ENCODE measurements at regions not wholly inside any gene's neighbourhood (a gene's known extent, or its start where the extent isn't known, plus 50 kb on each side); places are given as distances from the start of the nearest gene placed in this dataset.

DNA sequence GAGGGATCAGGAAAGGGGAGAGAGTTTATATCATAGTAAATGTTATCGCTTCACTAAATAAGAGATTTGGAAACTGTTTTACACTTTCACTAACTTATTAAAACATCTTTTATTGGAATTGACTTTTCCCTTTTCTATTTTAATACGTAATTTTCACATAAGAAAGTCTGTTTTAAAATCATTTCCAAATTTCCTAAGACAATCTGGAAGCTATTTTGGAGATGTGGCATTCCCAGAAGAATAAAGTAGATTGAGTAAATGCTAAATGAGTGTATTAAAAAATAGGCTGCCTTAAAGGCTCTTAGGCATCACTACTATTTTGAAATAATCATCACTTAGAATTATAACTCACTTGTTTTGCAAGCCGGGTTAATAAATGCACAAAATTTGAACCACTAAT lies 763.5 kb downstream of the EDEM1 start:
- H3K9me2 ChIP-seq (ENCODE audit: insufficient read depth, low read length) = no peaks in the 10 kb centered on the region
- no peaks in the 10 kb centered on the region for H3K36me3 ChIP-seq (ENCODE audit: insufficient read depth, low read length)
- H3K4me2 ChIP-seq (ENCODE audit: low read length) = no peak overlapping the region
- no peaks in the 10 kb centered on the region for H3K9me3 ChIP-seq (ENCODE audit: low read length)
- H2AFZ ChIP-seq (ENCODE audit: low read depth, low read length) = no peak overlapping the region
- H3K9ac ChIP-seq (ENCODE audit: low read length) = no peak overlapping the region
- H3F3A ChIP-seq (ENCODE audit: insufficient read depth, low read length, poor library complexity, severe bottlenecking) = no peaks in the 10 kb centered on the region
- no peaks in the 10 kb centered on the region for H3K79me2 ChIP-seq (replicated peaks; ENCODE audit: insufficient read depth, low read length)
- H3K27me3 ChIP-seq (ENCODE audit: insufficient read depth, low read depth, low read length) = no peaks in the 10 kb centered on the region
- H3K4me3 ChIP-seq (ENCODE audit: low read length) = no peak overlapping the region
- no peaks in the 10 kb centered on the region for H4K20me1 ChIP-seq (ENCODE audit: insufficient read depth)
- TF ChIP-seq MXI1 (conservative IDR thresholded peaks at IDR 0.05; ENCODE audit: poor library complexity, severe bottlenecking) = no peak
- no peak for TF ChIP-seq EZH2 (IDR thresholded peaks at IDR 0.05; ENCODE audit: borderline replicate concordance, insufficient read depth, low read length, poor library complexity, severe bottlenecking)
- no peak for TF ChIP-seq TAF1 (IDR thresholded peaks at IDR 0.05; ENCODE audit: low read depth)
- no peak for TF ChIP-seq REST (IDR thresholded peaks at IDR 0.05; ENCODE audit: borderline replicate concordance)
- no peak for TF ChIP-seq EP300 (conservative IDR thresholded peaks at IDR 0.05; ENCODE audit: poor library complexity, severe bottlenecking)
- TF ChIP-seq RAD21 (conservative IDR thresholded peaks at IDR 0.05) = no peak
- TF ChIP-seq, protein P1, sequence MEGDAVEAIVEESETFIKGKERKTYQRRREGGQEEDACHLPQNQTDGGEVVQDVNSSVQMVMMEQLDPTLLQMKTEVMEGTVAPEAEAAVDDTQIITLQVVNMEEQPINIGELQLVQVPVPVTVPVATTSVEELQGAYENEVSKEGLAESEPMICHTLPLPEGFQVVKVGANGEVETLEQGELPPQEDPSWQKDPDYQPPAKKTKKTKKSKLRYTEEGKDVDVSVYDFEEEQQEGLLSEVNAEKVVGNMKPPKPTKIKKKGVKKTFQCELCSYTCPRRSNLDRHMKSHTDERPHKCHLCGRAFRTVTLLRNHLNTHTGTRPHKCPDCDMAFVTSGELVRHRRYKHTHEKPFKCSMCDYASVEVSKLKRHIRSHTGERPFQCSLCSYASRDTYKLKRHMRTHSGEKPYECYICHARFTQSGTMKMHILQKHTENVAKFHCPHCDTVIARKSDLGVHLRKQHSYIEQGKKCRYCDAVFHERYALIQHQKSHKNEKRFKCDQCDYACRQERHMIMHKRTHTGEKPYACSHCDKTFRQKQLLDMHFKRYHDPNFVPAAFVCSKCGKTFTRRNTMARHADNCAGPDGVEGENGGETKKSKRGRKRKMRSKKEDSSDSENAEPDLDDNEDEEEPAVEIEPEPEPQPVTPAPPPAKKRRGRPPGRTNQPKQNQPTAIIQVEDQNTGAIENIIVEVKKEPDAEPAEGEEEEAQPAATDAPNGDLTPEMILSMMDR (IDR thresholded peaks at IDR 0.05; ENCODE audit: poor library complexity, severe bottlenecking) = no peak
- TF ChIP-seq POLR2AphosphoS5 (IDR thresholded peaks at IDR 0.05) = no peak
- no peak for TF ChIP-seq SMC3 (conservative IDR thresholded peaks at IDR 0.05; ENCODE audit: poor library complexity)
- H3K27ac ChIP-seq (ENCODE audit: low read length) = no peak overlapping the region

GRCh38 chr3:5972586-5972985 lies 785.1 kb downstream of the EDEM1 start:
- Histone ChIP-seq H3K36me3 (ENCODE audit: insufficient read depth, low read length) (no peaks in the 10 kb centered on the region), H3K4me2 (ENCODE audit: low read length) (no peak overlapping the region), H3K79me2 (replicated peaks; ENCODE audit: insufficient read depth, low read length) (no peaks in the 10 kb centered on the region), H2AFZ (ENCODE audit: low read depth, low read length) (no peak overlapping the region), H3K27me3 (ENCODE audit: insufficient read depth, low read depth, low read length) (no peaks in the 10 kb centered on the region), H4K20me1 (ENCODE audit: insufficient read depth) (no peaks in the 10 kb centered on the region), H3F3A (ENCODE audit: insufficient read depth, low read length, poor library complexity, severe bottlenecking) (no peaks in the 10 kb centered on the region), H3K9me3 (ENCODE audit: low read length) (no peaks in the 10 kb centered on the region), H3K9me2 (ENCODE audit: insufficient read depth, low read length) (no peaks in the 10 kb centered on the region), H3K9ac (ENCODE audit: low read length) (no peak overlapping the region), H3K27ac (ENCODE audit: low read length) (no peak overlapping the region), H3K4me3 (ENCODE audit: low read length) (no peak overlapping the region)
- no peak for TF ChIP-seq RAD21 (conservative IDR thresholded peaks at IDR 0.05)
